K562 (cell line): ENCODE measurements at regions not wholly inside any gene's neighbourhood (a gene's known extent, or its start where the extent isn't known, plus 50 kb on each side); places are given as distances from the start of the nearest gene placed in this dataset.

Experiments used
- ATAC-seq: fragments of 200-7000 bp; cut with Tn5 transposase; 3 replicates; pipeline ENCODE4 v1.9.1; 2020; ENCODE audit warnings: moderate library complexity
- BruUV-seq: library from RNA; stranded (reverse); fragments of 400-500 nt; replicated peaks from 2 replicates; lab custom pipeline; 2021; lab: Mats Ljungman, UMichigan
- CTCF ChIA-PET: fragments of 300-600 bp; formaldehyde crosslinking; extraction: SDS; loops from one replicate; lab custom pipeline; 2021; ENCODE audit warnings: low intra/inter-chr PET ratio; lab: Yijun Ruan, JAX
- POLR2A ChIA-PET: fragments of 300-600, 350-650 bp; sonication (Branson Sonifier 250); formaldehyde crosslinking; extraction: SDS; loops from one replicate; lab custom pipeline; 2021; ENCODE audit warnings: antibody characterized with exemption, inconsistent platforms; lab: Yijun Ruan, JAX
- DNase-seq, 4 experiments: peaks; one replicate each; pipeline versions ENCODE4 v3.0.0 to v3.0.0-alpha.2; 2011 to 2018; ENCODE audit warnings: low spot score in 3 of 4, mixed read lengths in 3 of 4; ENCODE audit errors: extremely low read depth in 1 of 4
- FAIRE-seq: peaks from 2 replicates; lab custom pipeline; 2011; peaks lifted over from hg19 to GRCh38; lab: Jason Lieb, UNC
- H2AFZ ChIP-seq: 2 replicates; pipeline ENCODE4 v1.6.0; 2011; ENCODE audit warnings: low read depth, low read length, control low read depth, inconsistent platforms
- H3K27ac ChIP-seq: fragments of 200-600 bp; 3 replicates; pipeline ENCODE4 v1.8.0; 2011; ENCODE audit warnings: low read depth, mild to moderate bottlenecking, control low read depth, inconsistent platforms, low read length, moderate library complexity, mixed read lengths; ENCODE audit errors: extremely low read depth
- H3K27me3 ChIP-seq, 2 experiments: fragments of 300-600 bp in 1 of 2; 2 replicates in 1 of 2; 3 replicates in 1 of 2; pipeline versions ENCODE4 v1.6.0 to v1.8.0; 2011; ENCODE audit warnings: inconsistent platforms in 2 of 2, low read length in 2 of 2, mild to moderate bottlenecking in 1 of 2, mixed read lengths in 1 of 2, moderate library complexity in 1 of 2; ENCODE audit not compliant: control insufficient read depth in 2 of 2, insufficient read depth in 2 of 2
- H3K36me3 ChIP-seq: fragments of 300-600 bp; 3 replicates; pipeline ENCODE4 v1.8.0; 2011; ENCODE audit warnings: mild to moderate bottlenecking, low read length, inconsistent platforms; ENCODE audit not compliant: control insufficient read depth, insufficient read depth
- H3K4me1 ChIP-seq, 2 experiments: fragments of 200-600 bp in 1 of 2; replicated peaks in 1 of 2; 2 replicates in 1 of 2; 3 replicates in 1 of 2; pipeline versions ENCODE4 v1.5.1 to v1.8.0; 2011; ENCODE audit warnings: inconsistent platforms in 2 of 2, low read length in 2 of 2, mild to moderate bottlenecking in 1 of 2, mixed read lengths in 1 of 2, moderate library complexity in 1 of 2; ENCODE audit not compliant: control insufficient read depth in 2 of 2, insufficient read depth in 2 of 2
- H3K4me2 ChIP-seq: 2 replicates; pipeline ENCODE4 v1.6.1; 2011; ENCODE audit warnings: low read length, control low read depth, inconsistent platforms, mixed read lengths; ENCODE audit not compliant: insufficient read depth
- H3K4me3 ChIP-seq: fragments of 200-600 bp; sonication (generic), shearing (Covaris generic); 2 replicates; pipeline ENCODE4 v1.5.1; 2016; ENCODE audit warnings: control low read depth, inconsistent platforms
- H3K79me2 ChIP-seq: fragments of 200-600 bp; 3 replicates; pipeline ENCODE4 v1.8.0; 2011; ENCODE audit warnings: low read length, inconsistent platforms; ENCODE audit not compliant: control insufficient read depth, insufficient read depth
- H3K9ac ChIP-seq, 2 experiments: 2 replicates each; pipeline versions ENCODE4 v1.6.0 to v1.6.1; 2011; ENCODE audit warnings: low read depth in 2 of 2, low read length in 2 of 2, control low read depth in 1 of 2, inconsistent platforms in 1 of 2, mild to moderate bottlenecking in 1 of 2, mixed read lengths in 1 of 2; ENCODE audit not compliant: insufficient read depth in 1 of 2
- H3K9me1 ChIP-seq: one replicate; pipeline ENCODE4 v1.6.0; 2011; ENCODE audit warnings: inconsistent platforms, mild to moderate bottlenecking, low read length, moderate library complexity; ENCODE audit not compliant: control insufficient read depth, insufficient read depth
- H3K9me3 ChIP-seq: replicated peaks from 2 replicates; pipeline ENCODE4 v1.5.1; 2011; ENCODE audit warnings: low read depth, low read length, inconsistent platforms; ENCODE audit not compliant: control insufficient read depth, insufficient read depth
- H4K20me1 ChIP-seq: replicated peaks from 2 replicates; pipeline ENCODE4 v1.6.1; 2011; ENCODE audit warnings: low read length, inconsistent platforms, mixed read lengths; ENCODE audit not compliant: control insufficient read depth, insufficient read depth
- DACH1 ChIP-seq: fragments of 450-650 bp; IDR thresholded peaks from 2 replicates; pipeline ENCODE4 v1.6.1; 2018; ENCODE audit not compliant: partially characterized antibody
- FOXJ3 ChIP-seq: sonication (generic); formaldehyde crosslinking; IDR thresholded peaks from 2 replicates; pipeline ENCODE4 v1.4.0; 2020; ENCODE audit warnings: mild to moderate bottlenecking, missing genetic modification reagents
- KAT8 ChIP-seq: fragments of 450-650 bp; IDR thresholded peaks from 2 replicates; pipeline ENCODE4 v1.6.1; 2016; ENCODE audit warnings: low read depth, mild to moderate bottlenecking
- MTA2 ChIP-seq: fragments of 450-650 bp; IDR thresholded peaks from 2 replicates; pipeline ENCODE4 v1.6.1; 2016; ENCODE audit warnings: low read depth
- NCOA6 ChIP-seq: fragments of 450-650 bp; IDR thresholded peaks from 2 replicates; pipeline ENCODE4 v1.6.1; 2017; ENCODE audit warnings: mild to moderate bottlenecking
- NFATC3 ChIP-seq: fragments of 450-650 bp; IDR thresholded peaks from 2 replicates; pipeline ENCODE4 v1.6.1; 2017; ENCODE audit warnings: mild to moderate bottlenecking
- OTX1 ChIP-seq: fragments of 450-650 bp; formaldehyde crosslinking; IDR thresholded peaks from 2 replicates; pipeline ENCODE4 v1.4.0; 2022; ENCODE audit warnings: mild to moderate bottlenecking
- ZNF507 ChIP-seq: conservative IDR thresholded peaks from 2 replicates; pipeline ENCODE4 v1.6.1; 2017; ENCODE audit warnings: missing genetic modification characterization, missing compliant biosample characterization
- ZNF561 ChIP-seq: fragments of 450-650 bp; formaldehyde crosslinking; conservative IDR thresholded peaks from 2 replicates; pipeline ENCODE4 v1.4.0; 2020; ENCODE audit warnings: mild to moderate bottlenecking, moderate library complexity
- ZNF589 ChIP-seq: fragments of 200-800 bp; sonication (Bioruptor generic); IDR thresholded peaks from 2 replicates; pipeline ENCODE4 v1.6.1; 2016; ENCODE audit warnings: low read depth, missing genetic modification characterization, missing compliant biosample characterization
- WGBS: fragments of 100-300 bp; shearing (Covaris generic); methylation state at CpG from one replicate; pipeline ENCODE4 v1.1.6; 2016; ENCODE audit warnings: low coverage, mixed read lengths; ENCODE audit not compliant: insufficient coverage; ENCODE audit errors: missing lambda C conversion rate; 5-methylcytosine and 5-hydroxymethylcytosine counted together
- in situ Hi-C: fragments of 300-500 bp; cut with MboI; formaldehyde crosslinking; loops from 4 replicates; pipeline ENCODE4 v1.15.0; 2018; ENCODE audit warnings: inconsistent platforms, mixed read lengths
- intact Hi-C: fragments of 100-400 bp; cut with micrococcal nuclease; formaldehyde crosslinking; loops from 2 replicates; pipeline ENCODE4 v1.14.2; 2022
- TF ChIP-seq, protein P1 (sequence below): sonication (generic); formaldehyde crosslinking; IDR thresholded peaks from 2 replicates; pipeline ENCODE4 v1.8.1; 2023; ENCODE audit warnings: mild to moderate bottlenecking, missing genetic modification reagents, moderate library complexity
- TF ChIP-seq, protein P2 (sequence below): fragments of 450-650 bp; formaldehyde crosslinking; IDR thresholded peaks from 2 replicates; pipeline ENCODE4 v1.4.0; 2020; ENCODE audit warnings: mild to moderate bottlenecking, moderate library complexity
- TF ChIP-seq, protein P3 (sequence below): IDR thresholded peaks from 2 replicates; pipeline ENCODE4 v1.6.1; 2012; ENCODE audit warnings: low read depth, low read length, improper control_type of control experiment, borderline replicate concordance
- TF ChIP-seq, protein P4 (sequence below): fragments of 250-450 bp; sonication (Bioruptor Pico); IDR thresholded peaks from 2 replicates; pipeline ENCODE4 v1.4.0; 2020; ENCODE audit warnings: mild to moderate bottlenecking
- TF ChIP-seq, protein P5 (sequence below): fragments of 250-450 bp; sonication (Bioruptor Pico); IDR thresholded peaks from 2 replicates; pipeline ENCODE4 v1.5.0; 2021

DNA sequence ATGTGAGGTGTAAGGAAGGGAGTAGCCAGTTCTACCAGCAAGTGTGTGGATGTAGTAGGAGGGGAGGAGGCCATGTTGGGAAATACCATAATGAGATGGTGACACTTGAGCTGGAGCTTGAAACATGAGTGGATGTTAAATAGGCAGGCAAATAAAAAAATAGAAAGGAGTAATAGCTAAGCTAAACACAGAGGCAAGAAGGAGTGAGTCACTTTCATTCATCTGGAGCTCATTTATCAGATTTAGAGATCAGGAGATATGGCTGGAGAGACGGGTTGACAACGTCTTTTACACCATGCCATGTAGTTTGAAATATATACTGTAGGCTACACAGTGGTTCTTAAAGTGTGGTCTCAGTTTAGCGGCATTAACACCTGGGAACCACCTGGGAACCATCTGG is 390.5 kb downstream of the DIPK2A start:
- WGBS = 0% methylated on average over 3 of the region's 3 CpGs
- Histone ChIP-seq H3K27ac (no peak overlapping the region), H2AFZ (no peak overlapping the region), H4K20me1 (no peaks in the 10 kb centered on the region), H3K9ac (no peak overlapping the region), H3K27me3 (no peaks in the 10 kb centered on the region), H3K4me3 (no peak overlapping the region), H3K9me1 (no peaks in the 10 kb centered on the region), H3K79me2 (no peaks in the 10 kb centered on the region), H3K9me3 (no peaks in the 10 kb centered on the region), H3K4me1 (no peaks in the 10 kb centered on the region), H3K4me2 (no peak overlapping the region), H3K36me3 (no peaks in the 10 kb centered on the region)
- POLR2A ChIA-PET = no interaction called here
- TF ChIP-seq ZNF561 (CRISPR knock-in tag) (no peak), NFATC3 (no peak), DACH1 (no peak), ZNF589 (CRISPR knock-in tag) (no peak), ZNF507 (no peak), KAT8 (no peak), OTX1 (CRISPR knock-in tag) (no peak), NCOA6 (no peak), MTA2 (no peak), FOXJ3 (CRISPR knock-in tag) (no peak)
- TF ChIP-seq, protein P1, sequence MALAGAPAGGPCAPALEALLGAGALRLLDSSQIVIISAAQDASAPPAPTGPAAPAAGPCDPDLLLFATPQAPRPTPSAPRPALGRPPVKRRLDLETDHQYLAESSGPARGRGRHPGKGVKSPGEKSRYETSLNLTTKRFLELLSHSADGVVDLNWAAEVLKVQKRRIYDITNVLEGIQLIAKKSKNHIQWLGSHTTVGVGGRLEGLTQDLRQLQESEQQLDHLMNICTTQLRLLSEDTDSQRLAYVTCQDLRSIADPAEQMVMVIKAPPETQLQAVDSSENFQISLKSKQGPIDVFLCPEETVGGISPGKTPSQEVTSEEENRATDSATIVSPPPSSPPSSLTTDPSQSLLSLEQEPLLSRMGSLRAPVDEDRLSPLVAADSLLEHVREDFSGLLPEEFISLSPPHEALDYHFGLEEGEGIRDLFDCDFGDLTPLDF (CRISPR knock-in tag) = no peak
- TF ChIP-seq, protein P2, sequence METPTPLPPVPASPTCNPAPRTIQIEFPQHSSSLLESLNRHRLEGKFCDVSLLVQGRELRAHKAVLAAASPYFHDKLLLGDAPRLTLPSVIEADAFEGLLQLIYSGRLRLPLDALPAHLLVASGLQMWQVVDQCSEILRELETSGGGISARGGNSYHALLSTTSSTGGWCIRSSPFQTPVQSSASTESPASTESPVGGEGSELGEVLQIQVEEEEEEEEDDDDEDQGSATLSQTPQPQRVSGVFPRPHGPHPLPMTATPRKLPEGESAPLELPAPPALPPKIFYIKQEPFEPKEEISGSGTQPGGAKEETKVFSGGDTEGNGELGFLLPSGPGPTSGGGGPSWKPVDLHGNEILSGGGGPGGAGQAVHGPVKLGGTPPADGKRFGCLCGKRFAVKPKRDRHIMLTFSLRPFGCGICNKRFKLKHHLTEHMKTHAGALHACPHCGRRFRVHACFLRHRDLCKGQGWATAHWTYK = no peak
- TF ChIP-seq, protein P3, sequence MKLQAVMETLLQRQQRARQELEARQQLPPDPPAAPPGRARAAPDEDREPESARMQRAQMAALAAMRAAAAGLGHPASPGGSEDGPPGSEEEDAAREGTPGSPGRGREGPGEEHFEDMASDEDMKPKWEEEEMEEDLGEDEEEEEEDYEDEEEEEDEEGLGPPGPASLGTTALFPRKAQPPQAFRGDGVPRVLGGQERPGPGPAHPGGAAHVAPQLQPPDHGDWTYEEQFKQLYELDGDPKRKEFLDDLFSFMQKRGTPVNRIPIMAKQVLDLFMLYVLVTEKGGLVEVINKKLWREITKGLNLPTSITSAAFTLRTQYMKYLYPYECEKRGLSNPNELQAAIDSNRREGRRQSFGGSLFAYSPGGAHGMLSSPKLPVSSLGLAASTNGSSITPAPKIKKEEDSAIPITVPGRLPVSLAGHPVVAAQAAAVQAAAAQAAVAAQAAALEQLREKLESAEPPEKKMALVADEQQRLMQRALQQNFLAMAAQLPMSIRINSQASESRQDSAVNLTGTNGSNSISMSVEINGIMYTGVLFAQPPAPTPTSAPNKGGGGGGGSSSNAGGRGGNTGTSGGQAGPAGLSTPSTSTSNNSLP = no peak
- TF ChIP-seq, protein P4, sequence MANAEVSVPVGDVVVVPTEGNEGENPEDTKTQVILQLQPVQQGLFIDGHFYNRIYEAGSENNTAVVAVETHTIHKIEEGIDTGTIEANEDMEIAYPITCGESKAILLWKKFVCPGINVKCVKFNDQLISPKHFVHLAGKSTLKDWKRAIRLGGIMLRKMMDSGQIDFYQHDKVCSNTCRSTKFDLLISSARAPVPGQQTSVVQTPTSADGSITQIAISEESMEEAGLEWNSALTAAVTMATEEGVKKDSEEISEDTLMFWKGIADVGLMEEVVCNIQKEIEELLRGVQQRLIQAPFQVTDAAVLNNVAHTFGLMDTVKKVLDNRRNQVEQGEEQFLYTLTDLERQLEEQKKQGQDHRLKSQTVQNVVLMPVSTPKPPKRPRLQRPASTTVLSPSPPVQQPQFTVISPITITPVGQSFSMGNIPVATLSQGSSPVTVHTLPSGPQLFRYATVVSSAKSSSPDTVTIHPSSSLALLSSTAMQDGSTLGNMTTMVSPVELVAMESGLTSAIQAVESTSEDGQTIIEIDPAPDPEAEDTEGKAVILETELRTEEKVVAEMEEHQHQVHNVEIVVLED (CRISPR knock-in tag) = no peak
- TF ChIP-seq, protein P5, sequence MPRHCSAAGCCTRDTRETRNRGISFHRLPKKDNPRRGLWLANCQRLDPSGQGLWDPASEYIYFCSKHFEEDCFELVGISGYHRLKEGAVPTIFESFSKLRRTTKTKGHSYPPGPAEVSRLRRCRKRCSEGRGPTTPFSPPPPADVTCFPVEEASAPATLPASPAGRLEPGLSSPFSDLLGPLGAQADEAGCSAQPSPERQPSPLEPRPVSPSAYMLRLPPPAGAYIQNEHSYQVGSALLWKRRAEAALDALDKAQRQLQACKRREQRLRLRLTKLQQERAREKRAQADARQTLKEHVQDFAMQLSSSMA = no peak
- CTCF ChIA-PET = no interaction called here
- DNase-seq (no peak), FAIRE-seq (no peak), ATAC-seq (no peak)
- intact Hi-C loops (no loop called here), in situ Hi-C loops (no loop called here)
- BruUV-seq = no TSS peak
